Fibroblast of skin of left quadriceps (primary cell): ENCODE measurements at regions not wholly inside any gene's neighbourhood (a gene's known extent, or its start where the extent isn't known, plus 50 kb on each side); places are given as distances from the start of the nearest gene placed in this dataset.
A peak's percentile ranks its signal among the peaks of the same experiment; 100 is the strongest.
"Not testable (repeated sequence)": the region's sequence is repeated elsewhere in the genome, so short reads cannot be mapped to it uniquely, and the experiment has no call there.

Experiments used
- DNase-seq, 2 experiments: peaks; one replicate each; pipeline ENCODE4 v3.0.0-alpha.2; 2013; ENCODE audit warnings: low read depth in 2 of 2

DNA sequence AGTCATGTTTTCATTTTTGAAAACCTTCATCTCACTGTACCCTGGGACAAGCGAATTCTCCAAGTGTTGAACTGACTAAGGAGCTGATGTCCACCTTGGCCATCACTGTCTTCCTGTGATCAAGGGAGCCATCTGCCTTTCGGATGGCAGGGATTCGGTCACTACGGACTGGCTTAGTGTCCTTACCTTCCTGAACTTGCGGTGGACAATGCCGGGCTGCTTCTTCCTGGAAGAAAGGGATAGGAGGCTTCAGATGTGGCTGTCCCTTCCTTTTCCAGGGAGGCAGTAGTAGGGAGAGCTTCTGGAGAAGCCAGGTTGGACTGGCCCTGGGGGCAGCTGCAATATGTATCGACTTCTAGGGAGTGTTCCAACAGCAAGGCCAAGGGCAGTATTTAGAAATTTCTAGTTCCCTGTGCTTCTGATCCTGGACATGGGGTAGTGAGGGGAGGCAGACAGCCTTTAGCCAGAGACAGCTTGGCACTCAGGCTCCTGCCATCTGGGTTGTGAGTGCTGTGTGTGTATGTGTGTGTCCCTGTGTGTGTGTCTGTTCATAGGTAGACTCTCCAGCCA, 114.6 kb downstream of the IER5 start:
- no peak for DNase-seq

DNA sequence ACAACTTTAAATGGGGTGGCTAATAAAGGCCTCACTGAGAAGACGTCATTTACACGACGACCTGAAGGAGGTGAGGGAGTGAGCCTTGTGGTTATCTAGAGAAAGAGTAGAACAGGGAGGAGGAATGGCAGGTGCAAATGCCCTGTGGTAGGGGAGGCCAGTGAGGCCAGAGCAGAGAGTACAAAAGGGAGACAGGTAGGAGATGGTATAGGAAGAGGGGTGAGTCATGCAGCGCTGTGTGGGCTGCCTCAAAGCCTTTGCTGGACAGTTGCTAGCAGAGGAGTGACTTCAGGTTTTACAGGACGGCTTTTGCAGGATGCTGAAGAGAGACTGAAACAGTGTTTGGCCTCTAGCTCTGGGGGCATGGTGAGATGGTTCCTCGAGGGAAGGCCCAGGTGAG, 116.0 kb downstream of the IER5 start:
- no peak for DNase-seq

DNA sequence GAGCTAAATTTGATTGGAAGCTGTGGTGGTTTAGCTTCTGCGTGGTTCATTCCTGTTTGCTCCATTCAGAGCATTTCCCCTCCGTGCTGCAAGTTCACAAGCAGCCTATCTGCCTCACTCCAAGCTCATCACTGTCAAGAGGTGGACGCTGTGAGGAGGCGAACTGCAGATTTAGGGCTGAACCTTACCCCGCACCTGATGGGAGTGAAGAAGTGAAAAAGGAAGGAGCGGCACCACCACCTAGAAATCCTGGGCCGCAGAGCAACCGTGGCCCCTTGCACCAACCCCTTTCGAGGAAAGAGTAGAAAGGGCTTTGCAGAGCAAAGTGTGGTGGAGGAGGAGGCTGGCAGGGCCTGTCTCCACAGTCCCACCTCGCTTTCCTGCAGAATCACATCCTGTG, 117.4 kb downstream of the IER5 start:
- no peak for DNase-seq

DNA sequence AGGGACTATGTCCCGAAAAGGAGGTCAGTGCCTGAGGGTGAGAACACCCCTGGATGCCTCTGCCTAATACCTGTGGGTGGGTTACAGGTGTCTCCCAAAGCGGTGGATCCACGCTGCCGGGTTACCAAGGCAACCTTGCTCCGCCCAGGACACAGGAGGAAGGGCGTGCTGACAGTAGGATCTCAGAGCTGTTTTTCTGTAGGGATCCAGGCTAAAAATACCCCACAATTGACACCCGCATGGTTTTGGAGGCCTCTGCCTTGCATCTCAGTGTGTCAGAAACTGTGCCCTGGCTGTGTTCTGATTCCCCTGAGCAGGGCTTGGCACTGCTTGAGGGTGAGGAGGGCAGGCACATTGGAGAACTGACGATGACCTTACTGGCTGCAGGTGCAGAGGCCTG, 118.0 kb downstream of the IER5 start:
- DNase-seq = no peak

DNA sequence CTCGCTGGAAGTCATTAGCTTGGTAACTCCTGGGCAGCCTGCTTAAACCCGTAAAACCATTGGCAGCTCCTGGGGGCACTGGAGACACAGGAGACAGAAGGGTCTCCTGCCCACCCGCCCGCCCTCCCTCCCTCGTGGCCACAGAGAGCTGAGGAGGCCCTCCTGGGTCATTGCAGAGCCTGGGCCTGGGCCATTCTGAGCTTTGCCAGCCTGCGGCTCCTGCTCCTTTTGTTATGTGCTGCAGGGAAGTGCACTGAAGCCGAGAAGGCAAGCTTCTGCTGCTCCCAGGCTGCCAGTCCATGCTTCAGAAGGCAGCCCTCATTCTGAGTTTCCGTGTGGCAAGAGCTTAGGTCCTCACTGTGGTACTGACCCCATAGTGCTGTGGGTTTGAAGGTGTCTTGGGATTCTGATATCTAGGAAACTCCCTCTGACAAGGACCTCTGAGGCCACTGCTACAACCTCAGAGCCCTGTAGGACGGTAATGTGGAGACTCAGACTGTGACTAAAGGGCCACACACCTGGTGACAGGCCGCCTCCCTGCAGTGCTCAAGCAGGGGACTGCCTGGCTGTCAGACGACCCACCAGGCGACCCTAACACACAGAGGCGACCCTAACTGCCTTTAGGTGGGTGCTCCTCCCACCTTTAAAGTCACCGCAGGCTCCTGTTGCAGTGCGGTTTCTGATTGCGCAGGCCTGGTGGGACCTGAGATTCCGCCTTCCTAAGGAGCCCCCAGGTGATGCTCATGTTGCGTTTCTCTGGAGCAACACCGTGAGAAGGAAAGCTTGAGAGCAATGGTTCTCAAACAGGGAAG, 118.7 kb downstream of the IER5 start:
- DNase-seq = no peak

DNA sequence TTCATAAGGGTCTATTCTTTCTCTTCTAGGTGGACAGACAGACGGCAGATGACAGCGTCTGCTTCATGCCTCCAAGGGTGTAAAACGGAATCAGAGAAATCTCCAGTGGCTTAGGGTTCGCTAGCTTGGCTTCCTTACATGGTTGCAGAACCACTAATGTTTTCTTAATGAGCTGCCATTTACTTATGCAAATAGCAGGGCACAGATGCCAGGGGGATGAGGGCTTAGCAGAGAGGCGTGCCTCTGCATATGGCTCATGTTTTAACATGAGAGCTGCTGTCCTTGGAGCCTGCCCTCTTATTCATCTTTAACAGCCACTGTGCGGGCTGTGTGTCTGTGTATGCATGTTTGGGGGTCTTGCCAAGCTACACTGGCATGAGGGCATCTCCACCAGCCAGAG, 119.6 kb downstream of the IER5 start:
- no peak for DNase-seq

DNA sequence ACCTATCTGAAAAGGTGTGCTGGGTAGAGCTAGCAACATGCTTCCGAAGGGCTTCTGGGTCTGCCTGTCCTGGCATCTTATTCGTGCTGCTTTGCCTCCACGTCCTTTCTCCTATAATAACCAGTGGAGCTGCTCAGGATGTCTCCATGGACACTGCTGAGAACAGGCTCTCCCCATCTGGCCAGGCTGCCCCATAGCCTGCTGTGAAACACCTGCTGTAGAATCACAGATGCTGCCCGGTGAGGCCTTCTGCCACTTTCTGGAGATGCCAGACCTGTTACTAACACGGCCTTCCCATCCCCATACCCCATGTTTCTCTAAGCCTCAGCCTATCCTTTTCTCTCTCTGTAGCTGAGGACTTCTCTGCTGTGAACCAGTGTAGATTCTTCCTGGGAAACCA, 120.5 kb downstream of the IER5 start:
- DNase-seq = no peak

DNA sequence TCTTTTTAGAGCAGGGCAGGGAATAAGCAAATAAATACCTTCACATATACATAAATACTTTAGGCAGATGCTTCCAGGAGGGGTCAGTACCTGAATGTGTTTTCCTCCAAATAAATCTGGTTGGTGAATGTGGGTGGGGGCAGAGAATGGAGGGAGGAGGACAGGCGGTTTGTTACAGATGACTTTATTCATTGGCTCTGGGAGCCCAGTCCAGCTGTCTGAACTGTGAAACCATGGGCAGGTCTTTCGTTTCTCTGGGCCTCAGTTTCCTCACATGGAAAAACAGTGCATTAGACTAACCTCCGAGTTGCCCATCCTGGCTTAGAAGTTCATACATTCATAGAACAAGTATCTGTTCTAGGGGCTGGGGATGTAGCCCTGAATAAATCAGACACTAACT, 124.6 kb downstream of the IER5 start:
- no peak for DNase-seq

DNA sequence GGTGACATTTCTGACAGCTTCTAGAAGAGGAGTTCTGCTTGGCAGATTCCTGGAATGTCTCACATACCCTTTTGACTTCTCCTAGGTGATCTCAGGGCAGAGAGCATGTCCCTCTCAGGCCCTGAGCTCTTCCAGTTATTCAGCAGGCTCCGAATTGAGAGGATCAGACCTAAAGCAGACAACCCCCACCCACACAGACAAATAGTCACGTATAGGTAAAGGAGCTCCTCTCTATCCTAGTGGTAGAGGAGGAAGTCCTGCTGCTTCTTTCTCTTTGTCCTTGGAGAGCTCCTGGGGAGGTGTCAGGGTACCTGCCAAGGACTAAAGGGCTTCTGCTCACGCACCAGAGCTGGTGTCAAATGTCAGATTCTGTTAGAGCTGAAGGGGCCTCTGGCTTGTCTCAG, 128.1 kb downstream of the IER5 start:
- no peak for DNase-seq

DNA sequence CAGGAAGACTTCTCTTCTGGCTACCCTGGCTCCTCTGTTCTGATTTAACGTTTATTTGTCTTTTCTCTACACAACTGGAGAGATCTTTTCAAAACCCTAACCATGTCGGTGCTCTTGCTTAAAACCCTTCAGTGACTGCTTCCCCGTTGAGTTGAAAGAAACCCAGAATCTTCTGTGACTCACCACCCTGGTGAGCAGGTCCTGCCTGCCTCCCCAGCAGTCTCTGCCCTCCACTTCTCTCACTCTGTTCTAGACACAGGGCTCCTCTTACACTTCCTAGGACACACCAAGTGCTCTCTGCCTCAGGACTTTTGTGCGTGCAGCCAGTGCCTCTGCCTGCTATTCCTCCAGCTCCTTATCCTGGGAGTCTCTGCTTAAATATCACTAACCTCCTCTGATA, 131.4 kb downstream of the IER5 start:
- DNase-seq = no peak

DNA sequence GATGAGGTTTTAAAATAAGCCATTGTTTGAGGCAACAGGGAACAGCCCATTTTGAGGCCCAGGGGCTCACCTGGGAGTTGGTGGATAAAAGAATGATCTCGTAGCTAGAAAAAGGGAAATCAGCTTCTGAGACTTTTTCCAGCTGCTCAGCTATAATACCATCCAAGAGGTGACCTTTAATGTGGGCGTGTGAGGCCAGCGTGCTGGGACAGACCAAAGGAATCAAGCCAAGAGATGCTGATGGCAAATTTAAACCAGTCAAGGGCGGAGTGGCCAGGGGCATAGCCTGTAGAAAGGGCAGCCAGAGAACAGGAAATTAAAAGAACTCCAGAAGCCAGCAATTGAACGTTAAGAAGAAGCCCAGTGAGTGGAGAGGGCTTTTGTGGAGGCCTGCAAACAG, 132.6 kb downstream of the IER5 start:
- DNase-seq = no peak

DNA sequence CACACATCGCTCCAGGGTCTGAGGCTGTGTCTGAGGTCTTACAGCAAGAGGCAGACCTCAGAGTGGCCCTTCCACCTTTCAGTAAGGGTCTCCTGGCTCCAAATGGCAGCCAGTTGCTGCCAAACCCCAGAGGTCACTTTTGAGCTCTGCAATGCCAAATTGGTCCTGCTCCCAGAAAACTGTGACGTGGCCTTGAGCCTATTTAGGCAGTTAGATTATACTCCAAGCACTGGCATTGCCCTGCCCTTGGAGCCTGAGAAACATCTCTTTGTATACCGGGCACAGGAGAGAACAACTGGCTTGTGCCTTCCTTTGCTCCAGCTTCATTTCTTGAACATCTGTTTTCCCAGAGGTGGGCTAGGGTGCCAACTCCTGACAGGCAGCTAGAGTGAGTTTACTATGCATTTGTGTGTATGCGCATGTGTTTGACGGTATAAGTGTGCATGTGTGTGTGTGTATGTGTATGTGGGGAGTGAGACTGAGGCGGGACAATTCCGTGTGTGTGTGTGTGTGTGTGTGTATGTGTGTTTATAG, 134.5 kb downstream of the IER5 start:
- no peak for DNase-seq

DNA sequence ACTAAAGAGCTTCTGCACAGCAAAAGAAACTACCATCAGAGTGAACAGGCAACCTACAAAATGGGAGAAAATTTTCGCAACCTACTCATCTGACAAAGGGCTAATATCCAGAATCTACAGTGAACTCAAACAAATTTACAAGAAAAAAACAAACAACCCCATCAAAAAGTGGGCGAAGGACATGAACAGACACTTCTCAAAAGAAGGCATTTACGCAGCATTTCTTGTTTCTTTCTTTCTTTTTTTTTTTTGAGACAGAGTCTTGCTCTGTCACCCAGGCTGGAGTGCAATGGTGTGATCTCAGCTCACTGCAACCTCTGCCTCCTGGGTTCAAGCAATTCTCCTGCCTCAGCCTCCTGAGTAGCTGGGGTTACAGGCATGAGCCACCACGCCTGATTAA, 138.2 kb downstream of the IER5 start:
- DNase-seq = not testable (repeated sequence)

DNA sequence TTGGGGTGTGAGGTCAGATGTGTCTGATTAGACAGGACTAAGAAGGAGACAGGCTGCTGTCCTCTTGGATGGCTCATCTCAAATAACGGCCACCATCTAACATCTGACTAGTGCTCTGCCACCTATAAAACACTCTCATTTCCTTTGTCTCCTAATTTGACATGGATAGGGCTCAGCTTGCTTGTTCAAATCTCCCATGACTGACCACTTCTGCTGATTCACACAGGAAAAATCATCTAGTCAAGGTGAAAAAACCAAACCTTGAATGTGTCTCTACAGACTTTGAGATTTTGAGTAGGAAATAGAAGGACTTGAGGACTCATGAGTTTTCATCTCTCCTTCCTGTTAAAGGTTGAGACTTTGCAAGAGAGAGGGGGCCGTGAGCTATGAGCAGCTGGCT, 150.6 kb downstream of the IER5 start:
- DNase-seq = no peak

DNA sequence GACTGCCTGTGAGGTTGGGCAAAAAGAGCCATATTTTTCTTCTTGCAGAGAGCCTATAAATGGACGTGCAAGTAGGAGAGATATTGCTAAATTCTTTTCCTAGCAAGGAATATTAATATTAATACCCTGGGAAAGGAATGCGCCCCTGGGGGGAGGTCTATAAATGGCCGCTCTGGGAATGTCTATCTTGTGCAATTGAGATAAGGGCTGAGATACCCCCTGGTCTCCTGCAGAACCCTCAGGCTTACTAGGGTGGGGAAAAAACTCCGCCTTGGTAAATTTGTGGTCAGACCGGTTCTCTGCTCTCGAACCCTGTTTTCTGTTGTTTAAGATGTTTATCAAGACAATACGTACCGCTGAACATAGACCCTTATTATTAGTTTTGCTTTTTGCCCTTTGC, 157.8 kb downstream of the IER5 start:
- DNase-seq = not testable (repeated sequence)

DNA sequence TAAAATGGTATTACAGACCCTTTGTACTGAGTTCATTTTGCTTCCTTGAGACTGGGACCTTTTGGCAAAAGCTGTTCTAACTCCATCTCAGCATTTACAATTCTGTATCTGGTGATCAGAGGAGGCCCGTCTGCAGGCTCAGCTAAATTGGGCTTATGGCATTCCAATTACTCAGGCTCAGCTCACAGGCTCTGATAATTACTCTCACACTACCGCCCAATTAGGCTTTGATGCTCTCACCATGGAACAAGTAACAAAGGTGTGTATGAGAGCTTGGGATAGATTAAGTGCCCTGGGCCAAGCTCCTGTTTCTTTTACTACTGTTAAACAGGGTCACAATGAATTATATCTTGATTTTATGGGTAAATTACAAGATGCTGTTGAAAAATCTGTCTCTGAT, 159.9 kb downstream of the IER5 start:
- DNase-seq = not testable (repeated sequence)

DNA sequence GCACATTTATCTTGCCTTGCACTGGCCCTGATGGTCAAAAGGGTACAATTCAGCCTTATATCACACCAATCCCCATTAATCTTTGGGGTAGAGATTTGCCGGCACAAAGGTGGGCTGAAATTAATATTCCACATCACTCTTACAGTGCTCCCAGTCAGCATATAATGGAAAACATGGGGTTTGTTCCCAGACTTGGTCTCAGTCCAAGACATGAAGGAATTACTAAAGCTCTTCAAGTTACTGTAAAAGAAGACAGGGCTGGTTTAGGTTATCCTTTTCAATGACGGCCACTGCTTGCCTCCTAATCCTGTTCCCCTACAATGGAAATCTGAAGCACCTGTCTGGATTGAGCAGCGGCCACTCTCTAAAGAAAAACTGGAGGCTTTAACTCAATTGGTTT, 160.7 kb downstream of the IER5 start:
- peak in 1 of 2 experiments; percentile 3 for DNase-seq

DNA sequence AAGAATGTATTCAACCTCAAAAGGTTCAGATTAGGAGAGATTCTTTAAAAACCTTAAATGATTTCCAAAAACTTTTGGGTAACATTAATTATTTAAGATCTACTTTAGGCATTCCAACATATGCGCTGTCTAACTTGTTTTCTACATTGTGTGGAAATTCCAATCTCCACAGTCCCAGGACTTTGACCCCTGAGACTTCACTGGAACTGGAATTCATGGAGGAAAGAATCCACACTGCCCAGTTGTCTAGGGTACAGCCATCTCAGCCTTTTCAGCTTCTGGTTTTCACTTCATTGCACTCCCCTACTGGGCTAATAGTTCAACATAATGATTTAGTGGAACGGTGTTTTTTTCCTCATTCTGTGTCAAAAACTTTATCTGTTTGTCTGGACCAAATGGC, 161.5 kb downstream of the IER5 start:
- DNase-seq = no peak

DNA sequence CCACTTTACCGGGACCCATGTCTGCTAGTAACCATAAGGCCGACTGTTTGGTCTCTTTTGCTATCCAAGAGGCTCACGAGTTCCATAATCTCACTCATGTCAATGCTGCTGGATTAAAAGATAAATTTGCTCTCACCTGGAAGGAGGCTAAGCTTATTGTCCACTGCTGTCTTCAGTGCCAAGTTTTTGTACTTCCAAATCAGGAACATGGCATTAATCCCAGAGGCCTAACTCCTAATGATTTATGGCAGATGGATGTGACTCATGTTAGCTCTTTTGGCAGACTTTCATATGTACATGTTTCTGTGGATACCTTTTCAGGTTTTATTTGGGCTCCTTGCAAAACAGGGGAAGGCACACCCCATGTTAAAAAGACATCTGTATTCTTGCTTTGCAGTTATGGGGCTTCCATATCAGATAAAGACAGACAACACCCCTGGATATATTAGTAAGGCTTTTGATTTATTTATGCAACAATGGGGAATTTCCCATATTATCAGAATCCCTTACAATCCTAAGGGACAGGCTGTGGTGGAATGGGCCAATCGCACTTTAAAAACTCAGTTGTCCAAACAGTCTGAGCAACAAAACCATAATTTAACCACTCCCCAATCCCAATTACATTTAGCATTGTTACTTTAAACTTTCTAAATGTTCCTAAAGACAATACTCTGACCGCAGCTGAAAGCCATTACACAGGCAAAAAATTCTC, 162.7 kb downstream of the IER5 start:
- DNase-seq = peak; percentile 20 to 25

DNA sequence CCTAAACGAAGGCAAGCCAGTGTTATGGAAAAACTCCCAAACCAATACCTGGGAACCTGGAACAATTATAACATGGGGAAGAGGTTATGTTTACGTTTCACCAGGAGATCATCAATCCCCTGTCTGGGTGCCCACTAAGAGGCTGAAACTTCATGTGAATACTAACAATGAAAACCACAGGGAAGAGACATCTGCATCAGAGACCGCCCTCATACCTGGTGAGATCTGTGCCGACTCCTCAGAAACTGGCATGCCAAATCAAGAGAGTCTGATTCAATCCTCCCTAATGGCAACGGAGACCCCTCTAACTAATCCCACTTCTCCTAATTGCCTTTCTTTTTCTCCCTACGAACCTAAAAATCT, 163.2 kb downstream of the IER5 start:
- no peak for DNase-seq

DNA sequence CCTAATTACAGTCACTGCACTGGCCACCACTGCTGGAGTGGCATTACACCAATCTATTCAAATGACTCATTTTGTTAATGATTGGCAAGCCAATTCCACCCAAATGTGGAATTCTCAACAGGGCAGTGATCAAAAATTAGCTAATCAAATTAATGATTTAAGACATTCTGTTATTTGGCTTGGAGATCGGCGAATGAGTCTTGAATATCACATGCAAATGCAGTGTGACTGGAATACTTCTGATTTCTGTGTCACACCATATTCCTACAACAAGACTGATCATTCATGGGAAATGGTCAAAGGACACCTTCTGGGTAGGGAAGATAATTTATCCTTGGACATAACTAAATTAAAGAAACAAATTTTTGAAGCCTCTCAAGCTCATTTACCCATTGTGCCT, 165.1 kb downstream of the IER5 start:
- DNase-seq = not testable (repeated sequence)

DNA sequence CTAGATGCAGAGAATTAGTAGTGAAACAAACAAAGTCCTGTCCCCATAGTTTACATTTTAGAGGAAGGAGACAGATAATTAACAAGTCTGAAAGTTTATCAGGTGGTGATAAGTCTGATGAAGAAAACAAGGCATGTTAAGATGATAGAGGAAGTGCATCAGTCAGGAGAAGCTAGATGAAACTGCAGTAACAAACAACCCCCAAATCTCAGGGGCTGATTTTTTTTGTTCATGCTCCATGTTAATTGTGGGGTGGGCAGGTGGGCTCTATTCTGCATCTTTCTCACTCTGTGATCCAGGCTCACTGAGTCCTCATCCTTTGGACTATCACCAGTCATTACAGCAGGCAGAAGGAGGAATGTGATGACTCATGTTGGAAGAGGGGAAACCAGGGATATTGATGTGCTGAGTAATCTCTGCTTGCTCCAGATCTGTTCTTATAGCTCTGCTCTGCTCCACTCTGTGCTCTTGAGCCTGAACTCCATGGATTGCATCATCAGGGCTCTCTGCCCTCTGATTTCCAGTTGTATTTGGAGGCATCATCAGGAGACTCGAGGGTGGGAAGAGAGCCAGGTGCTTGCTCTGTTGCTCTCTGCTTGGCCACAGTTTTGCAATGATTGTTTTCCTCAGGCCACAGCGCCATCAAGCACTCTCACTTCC, 166.9 kb downstream of the IER5 start:
- DNase-seq = peak; percentile 92 to 93
